NCI-H2107 treated with DMSO at 0.1 percent for 48 hours (cell line): ENCODE measurements at regions not wholly inside any gene's neighbourhood (a gene's known extent, or its start where the extent isn't known, plus 50 kb on each side); places are given as distances from the start of the nearest gene placed in this dataset.

Experiments
- DNase-seq: peaks from one replicate; lab custom pipeline; 2025; ENCODE audit not compliant: unreplicated experiment; lab: John Stamatoyannopoulos, UW

GRCh38 chr18:39007031-39007902 lies 1441.7 kb upstream of the CELF4 start:
- no peak for DNase-seq

GRCh38 chr18:38996056-38996455 lies 1430.5 kb upstream of the CELF4 start:
- no peak for DNase-seq

GRCh38 chr18:38993342-38993741 lies 1427.7 kb upstream of the CELF4 start:
- no peak for DNase-seq

- DNase-seq = no peak
These were observed 1419.4 kb upstream of the CELF4 start for GRCh38 chr18:38984968-38985367.

GRCh38 chr18:38982072-38982471 lies 1416.5 kb upstream of the CELF4 start:
- no peak for DNase-seq

GRCh38 chr18:38981389-38981788 lies 1415.8 kb upstream of the CELF4 start:
- DNase-seq = no peak

GRCh38 chr18:38980420-38980819 lies 1414.8 kb upstream of the CELF4 start:
- DNase-seq = no peak

- no peak for DNase-seq
These were observed 1407.0 kb upstream of the CELF4 start for GRCh38 chr18:38972571-38972970.

GRCh38 chr18:38971881-38972280 lies 1406.3 kb upstream of the CELF4 start:
- no peak for DNase-seq

DNA sequence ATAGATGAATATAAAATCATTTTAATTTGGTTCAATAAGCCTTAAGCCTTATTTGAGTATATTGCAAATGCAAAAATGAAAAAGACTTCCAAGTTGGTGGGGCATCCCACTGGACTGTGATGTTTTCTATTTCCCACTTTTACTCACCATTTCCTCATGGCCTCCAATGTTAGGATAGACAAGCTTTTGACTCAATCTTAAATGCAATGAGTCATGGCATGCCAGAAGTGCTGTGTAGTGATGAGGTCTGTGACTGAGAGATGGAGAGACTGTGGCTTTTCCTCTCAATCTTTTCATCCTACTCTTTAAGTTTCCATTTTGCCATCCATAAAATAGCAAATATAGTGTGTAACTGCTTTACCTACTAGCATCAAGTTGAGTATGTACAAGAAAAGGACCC lies 1401.2 kb upstream of the CELF4 start:
- DNase-seq = no peak

GRCh38 chr18:38963943-38964660 lies 1398.5 kb upstream of the CELF4 start:
- DNase-seq = no peak

GRCh38 chr18:38961880-38962279 lies 1396.3 kb upstream of the CELF4 start:
- no peak for DNase-seq

DNA sequence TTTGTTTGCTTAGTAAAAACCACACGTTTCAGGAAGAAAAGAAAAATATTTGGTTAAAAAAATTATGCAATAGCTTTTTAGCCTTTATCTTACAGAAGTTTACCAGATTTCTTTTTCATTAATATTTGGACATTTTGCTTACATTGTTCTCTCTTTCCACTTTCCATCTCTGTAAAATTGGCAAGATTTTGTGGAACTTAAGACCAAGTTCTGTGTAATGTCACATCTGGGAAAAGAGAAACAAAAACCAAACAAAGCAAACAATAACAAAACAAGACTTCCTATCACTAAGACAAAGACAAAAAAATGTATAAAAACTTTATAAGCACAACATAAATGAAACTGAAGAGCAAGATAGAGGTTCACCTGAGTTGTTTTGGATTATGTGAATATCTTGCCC lies 1392.1 kb upstream of the CELF4 start:
- DNase-seq = no peak

DNA sequence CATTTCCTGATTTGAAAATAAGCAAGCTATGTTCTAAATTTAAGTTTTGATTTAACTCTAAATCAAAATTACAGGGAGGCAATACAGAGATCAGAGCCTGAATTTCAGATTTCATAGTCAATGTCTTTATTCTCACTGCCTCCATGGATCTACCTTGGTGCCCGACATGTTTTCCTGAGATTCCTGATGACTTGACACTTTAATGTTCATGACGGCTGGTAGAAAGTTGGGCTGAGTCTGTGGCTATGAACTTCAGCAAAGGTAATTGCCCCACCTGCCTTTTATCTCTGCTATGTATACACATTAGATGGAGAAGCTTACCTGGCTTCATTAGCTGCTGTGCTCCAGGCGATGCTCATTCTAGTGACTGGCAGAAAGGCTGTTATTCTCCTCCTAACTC lies 1390.5 kb upstream of the CELF4 start:
- no peak for DNase-seq

DNA sequence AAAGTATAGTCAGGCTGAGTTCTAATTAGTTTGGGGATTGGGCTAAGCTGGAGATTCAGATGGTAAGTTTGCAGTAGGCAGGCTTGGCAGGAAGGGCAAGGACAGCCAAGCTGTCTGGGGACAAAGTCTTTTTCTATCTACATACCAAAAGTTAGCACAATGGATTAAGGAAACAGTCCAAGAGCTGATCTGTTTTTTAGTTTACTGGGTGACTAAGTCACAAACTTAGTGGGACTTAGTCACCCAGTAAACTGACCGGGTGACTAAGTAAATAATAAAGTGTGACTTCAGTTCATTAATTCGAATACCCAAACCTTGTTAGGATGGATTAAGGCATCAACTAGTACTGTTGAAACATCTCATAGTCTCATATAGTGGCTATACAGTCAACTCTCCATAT lies 1386.0 kb upstream of the CELF4 start:
- no peak for DNase-seq

DNA sequence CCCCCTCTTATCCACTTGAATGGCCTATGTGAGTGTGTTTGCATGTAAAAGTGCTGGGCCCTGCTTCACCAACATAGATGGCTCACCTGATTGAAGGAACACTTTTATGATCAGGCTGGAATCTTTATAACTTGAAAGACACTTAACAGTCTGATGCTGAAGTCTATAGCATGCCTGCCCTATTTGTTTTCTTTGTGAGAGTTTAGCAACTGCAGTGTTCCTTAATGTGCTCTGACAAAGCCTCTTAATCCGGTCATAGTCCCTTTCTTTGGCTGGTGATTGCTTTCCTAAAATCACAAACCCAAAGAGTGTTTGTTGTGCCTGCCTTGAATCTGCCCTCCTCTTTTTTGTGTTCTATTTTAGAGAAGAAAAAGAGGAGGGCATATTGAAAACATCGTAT lies 1382.8 kb upstream of the CELF4 start:
- DNase-seq = no peak

DNA sequence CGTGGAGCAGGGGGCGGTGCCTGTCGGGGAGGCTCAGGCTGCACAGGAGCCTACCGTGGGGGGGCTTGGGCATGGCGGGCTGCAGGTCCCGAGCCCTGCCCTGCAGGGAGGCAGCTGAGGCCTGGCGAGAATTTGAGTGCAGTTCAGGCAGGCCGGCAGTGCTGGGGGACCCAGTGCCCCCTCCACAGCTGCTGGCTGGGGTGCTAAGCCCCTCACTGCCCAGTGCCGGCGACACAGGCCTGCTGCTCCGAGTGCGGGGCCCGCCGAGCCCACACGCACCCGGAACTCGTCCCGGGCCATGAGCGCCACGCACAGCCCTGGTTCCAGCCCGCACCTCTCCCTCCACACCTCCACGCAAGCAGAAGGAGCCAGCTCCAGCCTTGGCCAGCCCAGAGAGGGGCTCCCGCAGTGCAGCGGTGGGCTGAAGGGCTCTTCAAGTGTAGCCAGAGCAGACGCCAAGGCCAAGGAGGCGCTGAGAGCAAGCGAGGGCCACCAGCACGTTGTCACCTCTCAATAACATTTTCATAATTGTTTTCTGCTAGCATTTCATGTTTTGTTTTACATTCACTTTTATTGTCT lies 1378.9 kb upstream of the CELF4 start:
- DNase-seq = no peak

DNA sequence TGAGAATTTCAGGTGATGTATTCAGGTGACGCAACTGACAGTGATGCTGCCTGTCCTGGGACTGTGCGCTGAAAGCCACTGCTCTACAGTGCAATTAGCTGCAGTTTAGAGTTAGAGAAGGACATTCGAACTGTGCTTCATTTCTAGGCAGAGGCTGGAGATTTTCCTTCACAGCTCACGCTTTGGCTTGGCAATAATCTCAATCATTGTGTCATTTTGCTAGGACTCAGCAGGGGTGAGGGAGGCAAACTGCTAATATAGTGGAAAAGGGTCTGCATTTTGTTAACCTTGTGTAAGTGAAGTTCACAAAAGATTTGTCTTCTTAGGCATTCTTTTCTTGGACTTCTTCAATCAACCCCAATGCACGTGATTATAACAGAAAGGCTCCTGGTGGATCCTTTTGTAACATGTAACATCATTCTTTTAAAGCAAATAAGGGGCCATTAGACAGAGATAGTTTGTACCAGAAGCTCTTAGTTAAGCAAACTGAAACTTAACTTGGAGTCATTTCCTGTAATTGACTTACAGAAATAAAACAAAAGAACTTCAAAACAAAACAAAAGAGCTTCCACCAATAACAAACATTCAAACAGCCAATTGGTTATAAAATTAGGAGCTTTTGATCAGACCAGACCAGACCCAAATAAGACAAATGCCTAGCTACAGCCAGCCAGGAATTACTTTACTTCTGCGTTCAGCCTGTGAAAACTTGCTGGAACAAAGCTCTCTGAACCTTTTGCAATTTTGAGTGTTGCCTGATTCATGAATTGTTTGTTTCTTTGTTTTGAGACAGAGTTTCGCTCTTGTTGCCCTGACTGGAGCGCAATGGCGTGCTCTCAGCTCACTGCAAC lies 1376.3 kb upstream of the CELF4 start:
- DNase-seq = no peak

DNA sequence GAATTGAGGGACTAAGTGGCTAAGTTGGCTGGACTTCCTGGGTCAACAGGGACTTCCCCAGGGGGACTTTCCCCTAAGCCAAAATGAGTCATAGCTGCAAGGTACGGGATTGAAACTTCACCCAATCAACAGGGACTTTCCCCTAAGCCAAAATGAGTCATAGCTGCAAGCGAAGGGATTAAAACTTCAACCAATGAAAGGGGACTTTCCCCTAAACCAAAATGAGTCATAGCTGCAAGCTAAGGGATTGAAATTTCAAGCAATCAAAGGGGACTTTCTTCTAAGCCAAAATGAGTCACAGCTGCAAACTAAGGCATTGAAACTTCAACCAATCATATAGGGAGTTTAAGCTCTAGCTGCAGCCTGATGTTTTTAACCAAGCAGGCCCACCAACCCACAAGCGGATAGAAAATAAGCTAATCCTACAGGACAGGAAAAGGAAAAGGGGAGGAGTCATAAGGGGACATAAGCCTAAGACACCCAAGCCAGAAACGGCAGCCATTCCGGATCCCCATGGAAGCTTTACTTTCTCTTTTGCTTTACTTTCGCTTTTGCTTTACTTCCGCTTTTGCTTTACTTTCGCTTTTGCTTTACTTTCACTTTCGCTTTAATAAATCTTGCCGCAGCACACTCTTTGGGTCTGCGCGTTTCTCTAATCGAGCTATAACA lies 1375.4 kb upstream of the CELF4 start:
- no peak for DNase-seq

DNA sequence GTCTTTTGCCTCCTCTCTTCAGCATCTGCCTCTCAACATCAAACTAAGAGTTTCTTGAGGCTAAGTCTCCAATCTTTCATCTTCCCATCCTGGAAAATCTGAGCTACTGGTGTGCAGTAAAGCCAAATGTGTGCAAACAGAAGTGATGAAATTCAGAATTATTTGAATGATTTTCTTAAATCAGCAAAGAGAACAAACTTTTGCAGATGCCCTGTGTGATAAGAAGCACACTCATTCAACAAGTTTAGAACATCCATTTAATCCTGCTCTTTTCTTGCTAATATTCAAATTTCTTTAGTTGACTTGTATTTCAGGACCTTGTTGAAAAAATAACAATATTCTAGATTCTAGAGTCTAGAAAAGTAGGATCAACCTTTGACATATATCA lies 1374.9 kb upstream of the CELF4 start:
- DNase-seq = no peak
